ENCODE measurements at regions not wholly inside any gene's neighbourhood (a gene's known extent, or its start where the extent isn't known, plus 50 kb on each side); places are given as distances from the start of the nearest gene placed in this dataset. TPM values are rescaled to one million over a fixed set of nuclear protein-coding genes. Genes with fewer than 3 reads are reported as not detected.

DNA sequence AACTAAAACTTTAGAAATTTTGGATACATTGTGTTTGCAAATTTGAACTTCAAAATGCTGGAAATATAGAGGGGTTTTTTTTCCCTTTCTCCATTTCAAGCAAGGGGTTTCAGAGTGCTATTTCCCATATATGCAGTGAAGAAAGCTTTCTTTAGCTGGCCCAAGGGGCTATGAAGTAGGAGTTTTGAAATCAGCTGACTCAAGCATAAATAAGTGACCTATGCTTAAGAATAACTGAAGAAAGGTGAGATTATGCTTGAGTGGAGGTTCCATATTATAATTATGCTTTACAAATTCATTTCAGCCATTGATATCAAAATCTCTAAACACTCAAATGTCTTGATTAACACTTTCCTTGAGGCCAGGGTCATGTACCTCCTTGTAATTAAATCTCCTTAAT is 51.0 kb upstream of the RBBP8 start:
- Histone ChIP-seq H3K36me3 (ENCODE audit: control insufficient read depth, insufficient read depth, low read length) (no peaks in the 10 kb centered on the region), H3K27me3 (ENCODE audit: control insufficient read depth, insufficient read depth, low read length) (peaks cover 4% of the 10 kb centered on the region; the same call in 1 of the 2 replicates), H3K4me3 (ENCODE audit: low read depth, low read length) (no peak overlapping the region)
- no peak for DNase-seq (ENCODE audit: low read depth)
- POLR2A ChIA-PET: no interaction called here
- TF ChIP-seq, protein P1, sequence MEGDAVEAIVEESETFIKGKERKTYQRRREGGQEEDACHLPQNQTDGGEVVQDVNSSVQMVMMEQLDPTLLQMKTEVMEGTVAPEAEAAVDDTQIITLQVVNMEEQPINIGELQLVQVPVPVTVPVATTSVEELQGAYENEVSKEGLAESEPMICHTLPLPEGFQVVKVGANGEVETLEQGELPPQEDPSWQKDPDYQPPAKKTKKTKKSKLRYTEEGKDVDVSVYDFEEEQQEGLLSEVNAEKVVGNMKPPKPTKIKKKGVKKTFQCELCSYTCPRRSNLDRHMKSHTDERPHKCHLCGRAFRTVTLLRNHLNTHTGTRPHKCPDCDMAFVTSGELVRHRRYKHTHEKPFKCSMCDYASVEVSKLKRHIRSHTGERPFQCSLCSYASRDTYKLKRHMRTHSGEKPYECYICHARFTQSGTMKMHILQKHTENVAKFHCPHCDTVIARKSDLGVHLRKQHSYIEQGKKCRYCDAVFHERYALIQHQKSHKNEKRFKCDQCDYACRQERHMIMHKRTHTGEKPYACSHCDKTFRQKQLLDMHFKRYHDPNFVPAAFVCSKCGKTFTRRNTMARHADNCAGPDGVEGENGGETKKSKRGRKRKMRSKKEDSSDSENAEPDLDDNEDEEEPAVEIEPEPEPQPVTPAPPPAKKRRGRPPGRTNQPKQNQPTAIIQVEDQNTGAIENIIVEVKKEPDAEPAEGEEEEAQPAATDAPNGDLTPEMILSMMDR (IDR thresholded peaks at IDR 0.05; ENCODE audit: insufficient read depth, low read depth, low read length): no peak
- CTCF ChIA-PET: no interaction called here

DNA sequence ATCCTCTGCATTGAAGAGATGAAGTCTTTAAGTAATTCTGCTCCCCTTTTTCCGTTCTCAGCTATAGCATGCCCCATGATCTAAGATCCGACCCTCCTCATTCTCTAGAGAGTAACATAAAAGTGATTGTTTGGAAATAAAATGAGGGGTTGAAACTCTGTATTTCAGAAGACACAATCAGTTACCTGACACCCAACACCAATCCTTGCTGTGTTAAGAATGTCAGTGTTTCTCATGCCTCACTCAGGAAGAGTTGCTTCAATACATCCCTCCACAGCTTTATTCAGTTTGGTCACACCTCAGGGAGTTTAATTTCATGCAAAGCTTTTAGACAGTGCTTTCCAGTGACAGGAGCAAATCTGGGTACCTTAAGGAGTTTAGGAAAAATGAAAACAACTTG is 49.9 kb upstream of the RBBP8 start:
- ChIA-PET CTCF (interaction anchor here (0.6 kb wide), 1 partner anchor 97 kb away, joined by 4 read pairs; no protein-coding TSS in a partner anchor), POLR2A (no interaction called here)
- H3K4me3 ChIP-seq (ENCODE audit: low read depth, low read length): no peak overlapping the region

More for the DNA sequence above, 49.9 kb upstream of the RBBP8 start:
- H3K27me3 ChIP-seq (ENCODE audit: control insufficient read depth, insufficient read depth, low read length): peaks cover 4% of the 10 kb centered on the region; the same call in 1 of the 2 replicates
- DNase-seq (ENCODE audit: low read depth): no peak
- TF ChIP-seq, protein P1 (IDR thresholded peaks at IDR 0.05; ENCODE audit: insufficient read depth, low read depth, low read length): no peak
- H3K36me3 ChIP-seq (ENCODE audit: control insufficient read depth, insufficient read depth, low read length): no peaks in the 10 kb centered on the region

Small RNA genes in the stretch of these regions (small RNA-seq; reads per million reads assigned to genes)
- not detected for gene RNU6-1032P (ENCODE audit: insufficient read length, low read depth, low replicate concordance)
